PFSK-1 (cell line): ENCODE measurements at regions not wholly inside any gene's neighbourhood (a gene's known extent, or its start where the extent isn't known, plus 50 kb on each side); places are given as distances from the start of the nearest gene placed in this dataset.

Source experiments
- FOXP2 ChIP-seq: optimal IDR thresholded peaks from 2 replicates; pipeline ENCODE3; 2011; ENCODE audit warnings: borderline replicate concordance, control low read depth, inconsistent platforms; ENCODE audit not compliant: insufficient read depth; ENCODE audit errors: extremely low read length, extremely low read depth
- POLR2AphosphoS5 ChIP-seq: IDR thresholded peaks from 2 replicates; pipeline ENCODE4 v1.6.1; 2012; ENCODE audit warnings: low read depth, mild to moderate bottlenecking, control low read depth, low read length, moderate library complexity
- REST ChIP-seq, 2 experiments: IDR thresholded peaks; 2 replicates each; pipeline versions ENCODE4 v1.6.1 to v1.8.0; 2011 to 2012; ENCODE audit warnings: low read depth in 2 of 2, low read length in 2 of 2, control low read depth in 1 of 2, inconsistent platforms in 1 of 2, mild to moderate bottlenecking in 1 of 2, moderate library complexity in 1 of 2; ENCODE audit not compliant: insufficient read depth in 1 of 2
- SIN3A ChIP-seq: IDR thresholded peaks from 2 replicates; pipeline ENCODE4 v1.6.1; 2012; ENCODE audit warnings: mild to moderate bottlenecking, low read length, moderate library complexity, borderline replicate concordance; ENCODE audit not compliant: insufficient read depth
- TAF1 ChIP-seq: IDR thresholded peaks from 2 replicates; pipeline ENCODE4 v1.6.1; 2012; ENCODE audit warnings: low read length, control low read depth, borderline replicate concordance; ENCODE audit not compliant: insufficient read depth

DNA sequence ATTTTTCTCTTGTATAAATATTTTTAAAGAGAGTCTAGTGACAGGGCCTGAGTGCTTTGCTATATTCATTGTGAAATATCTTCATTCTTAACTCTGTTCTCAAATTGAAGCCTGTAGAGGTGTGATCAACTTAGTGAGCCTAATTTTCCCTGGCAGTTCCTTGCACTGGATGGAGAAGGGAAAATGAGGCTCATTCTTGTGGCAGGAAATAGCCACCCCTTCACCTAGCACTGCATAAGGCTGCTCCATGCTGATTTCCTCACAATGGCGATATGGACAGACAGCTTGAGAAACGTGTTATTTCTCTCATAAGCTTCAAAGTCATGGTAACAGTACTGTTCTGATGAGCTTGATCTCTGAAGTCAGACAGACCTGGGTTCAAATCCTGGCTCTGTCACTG lies 146.2 kb downstream of the AKAP11 start:
- TF ChIP-seq REST (IDR thresholded peaks at IDR 0.05; ENCODE audit: insufficient read depth in 1 of 2, low read depth in 2 of 2, low read length in 2 of 2), result no peak
- TF ChIP-seq SIN3A, result no peak
- no peak for TF ChIP-seq FOXP2
- no peak for TF ChIP-seq POLR2AphosphoS5
- TF ChIP-seq TAF1, result no peak

DNA sequence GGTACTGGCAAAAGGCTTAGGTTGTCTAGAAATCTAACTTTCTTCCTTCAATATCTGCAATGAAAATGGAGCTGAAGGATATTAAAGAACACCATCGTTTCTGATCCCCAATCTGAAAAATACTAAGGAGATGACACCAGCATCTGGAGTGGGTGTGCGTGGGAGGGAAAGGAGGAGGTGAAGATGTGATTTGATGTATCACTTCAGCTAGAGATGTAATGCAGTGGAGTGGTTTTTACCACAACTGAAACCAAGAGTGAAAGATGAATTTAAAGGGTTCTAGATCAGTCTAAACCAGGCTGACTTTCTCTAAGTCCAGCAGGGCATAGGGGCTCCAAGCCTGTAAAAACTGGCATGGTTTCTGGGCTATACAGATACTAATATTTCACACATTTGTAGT lies 148.4 kb downstream of the AKAP11 start:
- no peak for TF ChIP-seq POLR2AphosphoS5
- TF ChIP-seq REST (IDR thresholded peaks at IDR 0.05; ENCODE audit: insufficient read depth in 1 of 2, low read depth in 2 of 2, low read length in 2 of 2), result no peak
- no peak for TF ChIP-seq TAF1
- no peak for TF ChIP-seq SIN3A

GRCh38 chr13:42422681-42423080 lies 150.7 kb downstream of the AKAP11 start:
- TF ChIP-seq TAF1, result no peak
- no peak for TF ChIP-seq POLR2AphosphoS5
- TF ChIP-seq REST (IDR thresholded peaks at IDR 0.05; ENCODE audit: insufficient read depth in 1 of 2, low read depth in 2 of 2, low read length in 2 of 2), result no peak
- no peak for TF ChIP-seq FOXP2
- no peak for TF ChIP-seq SIN3A

DNA sequence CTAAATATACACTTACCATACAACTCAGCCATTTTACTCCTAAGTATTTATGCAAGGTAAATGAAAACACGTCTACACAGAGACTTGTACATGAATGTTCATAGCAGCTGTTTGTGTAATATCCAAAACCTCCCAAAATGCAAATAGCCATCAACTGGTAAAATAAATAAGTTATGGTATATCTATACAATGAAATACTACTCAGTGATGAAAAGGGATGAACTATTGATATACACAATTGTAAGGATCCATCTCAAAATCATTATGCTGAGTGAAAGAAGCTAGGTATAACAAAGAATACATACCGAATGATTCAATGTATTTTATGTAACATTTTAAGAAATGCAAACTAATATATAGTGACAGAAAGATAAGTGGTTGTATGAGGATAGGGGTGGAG lies 149.8 kb upstream of the TNFSF11 start:
- no peak for TF ChIP-seq FOXP2

- TF ChIP-seq TAF1 (no peak), SIN3A (no peak), POLR2AphosphoS5 (no peak), FOXP2 (no peak), REST (IDR thresholded peaks at IDR 0.05; ENCODE audit: insufficient read depth in 1 of 2, low read depth in 2 of 2, low read length in 2 of 2) (no peak)
Measured at GRCh38 chr13:42445354-42445753, 128.6 kb upstream of the TNFSF11 start.
